GM18520 (cell line): ENCODE measurements at regions not wholly inside any gene's neighbourhood (a gene's known extent, or its start where the extent isn't known, plus 50 kb on each side); places are given as distances from the start of the nearest gene placed in this dataset.
"Not testable (repeated sequence)": the region's sequence is repeated elsewhere in the genome, so short reads cannot be mapped to it uniquely, and the experiment has no call there.

Experiments used
- ATAC-seq: cut with Tn5 transposase; IDR thresholded peaks from one replicate; pipeline ENCODE4 v1.9.1; 2021; ENCODE audit not compliant: unreplicated experiment

DNA sequence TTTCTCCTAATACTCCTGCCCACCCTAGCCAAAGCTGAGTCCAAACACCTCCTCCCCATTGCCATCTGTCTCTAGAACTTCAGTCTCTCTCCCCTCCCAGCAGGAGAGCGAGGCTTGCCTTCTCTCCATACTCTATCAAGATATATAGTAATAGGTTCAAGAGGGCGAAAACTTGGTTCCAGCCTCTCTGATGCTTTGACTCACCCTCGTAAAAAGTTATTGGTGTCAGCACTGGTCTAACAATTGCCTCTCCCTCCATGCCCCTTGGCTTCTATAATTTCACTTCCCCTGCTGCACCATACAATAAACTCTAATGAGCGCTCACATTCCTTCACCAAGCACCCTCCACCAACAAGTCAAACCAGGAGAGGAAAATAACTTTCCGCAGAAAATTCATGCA lies 797.3 kb downstream of the BCL11A start:
- no peak for ATAC-seq

GRCh38 chr2:59754011-59754735 lies 799.3 kb downstream of the BCL11A start:
- no peak for ATAC-seq

DNA sequence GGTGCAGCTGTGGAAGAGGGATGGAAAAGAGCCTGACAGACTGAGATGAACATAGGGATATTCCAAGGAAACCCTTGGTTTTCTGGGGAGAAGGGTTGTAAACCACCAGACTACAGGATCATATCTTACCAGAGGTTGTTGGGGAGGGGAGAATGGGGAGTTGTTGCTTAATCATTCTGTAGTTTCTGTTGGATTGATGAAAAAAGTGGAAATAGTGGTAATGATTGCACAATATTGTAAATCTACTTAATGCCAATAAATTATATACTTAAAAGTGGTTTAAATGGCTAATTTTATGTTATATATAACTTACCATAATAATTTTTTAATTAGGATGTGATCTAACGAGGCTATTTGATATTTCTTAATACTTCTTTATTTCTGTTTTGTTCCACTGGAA lies 800.9 kb downstream of the BCL11A start:
- ATAC-seq: no peak

- no peak for ATAC-seq
Observed at GRCh38 chr2:59752071-59752470, 801.4 kb downstream of the BCL11A start.

- ATAC-seq: not testable (repeated sequence)
Observed at GRCh38 chr2:59751214-59751613, 802.2 kb downstream of the BCL11A start.

DNA sequence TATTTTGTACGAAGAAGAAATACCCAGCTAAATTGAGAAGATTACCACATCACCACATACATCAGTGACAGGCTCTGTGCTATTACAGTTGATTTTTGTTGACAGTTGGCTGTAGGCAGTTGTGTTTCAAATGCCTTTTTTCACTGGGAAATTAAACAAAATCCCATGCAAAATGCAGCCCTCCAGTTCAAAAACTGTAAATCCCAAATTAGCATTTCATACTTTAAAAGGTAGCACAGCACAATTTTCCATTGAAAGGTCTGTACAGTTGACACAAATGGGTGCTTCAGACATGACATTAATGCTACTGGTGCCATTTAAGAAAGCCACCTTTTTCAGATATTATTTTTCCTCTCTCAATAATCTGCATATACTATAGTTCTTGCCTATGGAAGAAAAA lies 807.2 kb downstream of the BCL11A start:
- ATAC-seq: no peak

DNA sequence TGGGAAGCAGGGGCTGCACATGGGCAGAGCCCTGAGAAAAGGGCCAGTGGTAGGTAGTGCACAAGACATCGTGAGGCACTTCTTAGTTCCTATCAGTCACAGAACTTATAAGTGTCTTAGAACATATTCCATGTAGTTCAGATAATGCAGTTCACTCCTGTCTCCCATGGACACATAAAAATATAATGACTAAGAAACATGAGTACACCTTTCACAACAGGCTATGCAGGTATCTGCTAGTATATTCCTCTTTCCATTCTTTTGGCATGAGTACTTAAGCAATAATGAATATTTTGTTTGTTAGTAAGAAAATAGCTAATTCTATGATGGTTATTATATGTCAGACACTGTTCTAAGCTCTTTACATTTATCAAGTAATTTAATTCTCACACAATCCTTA lies 808.4 kb downstream of the BCL11A start:
- ATAC-seq: no peak

DNA sequence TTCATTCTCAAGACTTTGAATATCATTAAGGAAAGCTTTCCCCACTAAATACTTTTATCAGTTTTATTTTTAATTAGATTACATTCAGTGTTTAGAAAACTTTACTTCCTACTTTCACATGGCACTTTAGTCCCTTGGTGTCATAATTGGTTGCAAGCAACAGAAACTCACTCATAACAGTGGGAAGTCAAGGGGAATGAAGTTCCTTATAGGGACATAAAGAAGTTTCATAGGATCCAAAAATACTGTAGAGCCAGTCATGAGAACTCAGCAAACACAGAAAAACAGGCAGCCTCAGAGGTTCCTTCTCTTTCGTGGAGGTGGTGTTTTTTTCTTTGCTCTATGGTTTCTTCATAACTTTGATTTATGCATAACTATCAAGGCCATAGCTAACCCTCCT lies 809.0 kb downstream of the BCL11A start:
- ATAC-seq: no peak

DNA sequence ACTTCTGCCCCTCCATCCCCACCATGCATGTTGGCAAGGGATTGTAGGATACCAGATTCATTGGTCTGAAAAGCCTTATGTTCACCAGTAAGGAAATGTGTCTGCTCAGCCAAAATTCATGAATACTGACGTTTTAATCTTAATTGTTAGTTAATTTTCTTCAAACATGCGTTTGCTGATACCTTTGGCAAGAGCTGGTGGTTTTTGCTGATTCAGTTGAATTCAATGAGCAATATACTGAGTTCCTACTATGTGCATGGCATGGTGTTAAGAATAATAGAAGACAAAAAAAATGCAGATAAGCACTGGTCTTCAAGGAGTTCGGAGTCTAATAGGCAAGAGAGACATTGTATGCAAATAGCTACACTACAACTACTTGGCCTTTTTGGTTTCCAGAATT lies 811.6 kb downstream of the BCL11A start:
- no peak for ATAC-seq

DNA sequence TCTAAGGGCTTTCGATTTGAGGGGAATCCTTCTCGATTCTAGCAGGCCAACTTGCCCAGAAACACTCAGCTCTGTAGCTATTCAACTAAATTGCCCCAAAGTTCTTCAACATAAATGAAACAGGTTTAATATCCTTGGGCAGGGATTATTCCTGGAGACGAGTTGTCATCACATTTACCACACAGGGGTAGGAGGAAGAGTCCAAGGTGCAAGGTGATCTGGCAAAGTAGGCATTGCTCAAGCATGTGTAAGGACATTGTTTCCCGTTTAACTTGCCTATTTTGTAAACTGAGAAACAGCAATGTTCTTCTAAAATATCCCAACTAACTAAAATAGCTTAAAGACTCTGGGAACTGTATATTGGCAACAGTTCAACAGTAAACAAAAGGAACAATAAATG lies 814.3 kb downstream of the BCL11A start:
- no peak for ATAC-seq

GRCh38 chr2:59737299-59737698 lies 816.2 kb downstream of the BCL11A start:
- no peak for ATAC-seq

GRCh38 chr2:59734743-59735142 lies 818.7 kb downstream of the BCL11A start:
- no peak for ATAC-seq

DNA sequence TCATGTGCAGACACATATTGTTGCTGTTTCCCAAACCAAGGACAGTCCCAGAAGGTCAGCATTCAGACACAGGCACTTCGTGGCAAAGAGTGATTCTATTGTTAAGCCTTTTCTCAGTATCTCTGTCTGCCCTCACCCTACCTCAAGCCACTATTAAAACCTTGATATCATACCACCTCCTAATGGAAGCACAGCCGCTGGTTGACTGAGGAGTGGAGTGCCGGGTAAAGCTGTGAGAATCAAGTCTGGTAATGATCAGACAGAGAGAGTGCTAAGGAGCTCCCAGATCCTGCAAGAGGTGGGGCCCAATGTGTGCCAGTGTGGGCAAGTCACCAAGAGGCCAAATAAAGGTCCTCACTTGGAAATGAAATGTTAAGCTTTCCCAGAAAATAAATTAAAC lies 819.5 kb downstream of the BCL11A start:
- ATAC-seq: no peak

DNA sequence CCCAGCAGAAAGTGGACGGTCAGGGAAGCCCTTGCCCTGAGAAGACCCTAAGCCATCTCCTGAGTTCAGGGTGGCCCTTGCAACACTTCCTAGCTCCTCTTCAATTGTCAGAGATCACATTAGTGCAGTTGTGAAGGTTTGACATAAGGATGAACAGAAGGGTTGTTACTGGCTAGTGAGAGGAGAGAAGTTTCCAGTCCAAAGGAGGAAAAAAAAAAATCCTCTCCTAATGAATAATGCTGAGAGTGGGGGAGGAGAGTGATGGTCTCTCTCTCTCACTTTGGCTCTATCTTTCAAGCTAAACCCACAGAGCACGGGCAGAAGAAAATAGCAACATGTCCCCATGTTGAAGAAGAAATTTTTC lies 819.9 kb downstream of the BCL11A start:
- no peak for ATAC-seq

GRCh38 chr2:59732871-59733566 lies 820.4 kb downstream of the BCL11A start:
- ATAC-seq: no peak

DNA sequence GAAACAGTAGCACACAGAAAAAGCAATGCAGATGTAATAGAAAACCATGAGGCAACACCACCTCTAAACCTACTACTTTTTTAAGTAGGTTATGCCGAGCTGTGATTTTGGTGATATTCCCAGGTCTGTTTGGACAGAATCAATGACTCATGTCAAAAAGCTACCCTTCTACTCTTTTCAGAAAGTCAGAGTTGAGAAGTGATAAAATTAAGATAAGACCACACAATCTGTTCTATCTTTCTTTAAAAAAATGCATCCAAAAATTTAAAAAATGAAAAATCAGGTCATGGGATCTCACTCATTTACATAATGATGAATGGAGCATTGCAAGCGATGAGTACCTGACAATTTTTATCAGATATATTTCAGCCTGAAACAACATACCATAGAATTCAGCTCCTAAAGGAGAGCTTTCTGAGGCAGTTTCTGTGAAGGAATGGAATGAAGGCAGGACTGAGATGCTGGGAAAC lies 826.3 kb downstream of the BCL11A start:
- ATAC-seq: no peak

- ATAC-seq: no peak
Observed at GRCh38 chr2:59726228-59727120, 827.0 kb downstream of the BCL11A start.

DNA sequence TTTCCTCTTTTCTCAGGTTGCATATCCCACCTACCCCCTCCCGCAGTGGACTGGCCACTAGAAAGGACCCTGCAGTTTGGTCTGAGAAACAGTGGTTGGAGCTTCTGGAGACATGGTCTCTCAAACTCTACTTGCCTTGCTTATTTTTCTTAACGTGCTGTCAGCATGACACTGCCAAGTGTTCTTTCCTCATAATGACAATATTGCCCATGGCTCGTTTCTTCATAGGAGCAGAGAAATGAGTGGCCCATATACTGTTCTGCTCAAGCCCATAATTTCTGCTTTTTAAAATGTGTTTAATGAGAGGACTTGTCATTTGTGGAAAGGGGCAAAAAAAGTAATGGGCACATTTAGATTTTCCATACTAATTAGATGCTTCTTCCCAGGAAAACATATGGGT lies 828.7 kb downstream of the BCL11A start:
- no peak for ATAC-seq

GRCh38 chr2:59720296-59720866 lies 833.1 kb downstream of the BCL11A start:
- ATAC-seq: no peak

DNA sequence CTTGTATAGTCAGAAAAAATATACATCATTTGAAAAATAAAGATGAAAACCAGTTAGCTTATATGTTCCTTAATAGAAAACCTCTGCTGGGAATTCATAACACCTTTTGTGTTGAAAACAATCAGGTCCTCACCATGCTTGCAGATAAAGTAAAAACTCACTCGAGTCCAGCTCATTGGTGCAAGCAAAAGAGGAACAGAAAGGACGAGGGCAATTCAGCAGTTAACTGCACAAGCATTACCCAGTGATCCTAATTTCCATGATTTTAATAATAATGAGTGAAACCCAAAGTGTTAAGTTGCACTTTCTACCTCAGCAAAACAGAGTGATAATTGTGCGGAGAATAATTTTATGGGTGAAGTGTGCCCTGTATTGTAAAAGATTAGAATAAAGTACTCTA lies 839.9 kb downstream of the BCL11A start:
- ATAC-seq: no peak

DNA sequence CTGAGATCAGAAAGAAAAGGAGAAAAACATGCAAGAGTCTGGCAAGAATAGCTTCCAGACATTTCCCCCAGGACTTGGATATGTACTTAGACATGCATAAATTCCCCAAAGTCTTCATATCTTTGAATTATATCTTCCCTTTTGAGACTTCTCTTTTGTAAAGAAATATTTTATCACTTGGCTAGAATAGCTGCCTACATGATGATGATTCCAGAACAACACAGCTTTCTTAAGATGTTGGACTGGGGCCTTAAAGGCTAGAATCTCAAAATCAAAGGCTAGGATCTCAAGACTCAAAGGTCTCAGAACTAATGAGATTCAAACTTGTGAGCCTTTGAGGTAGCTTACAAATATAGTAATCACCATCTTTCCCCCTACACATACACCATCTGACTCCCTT lies 842.3 kb downstream of the BCL11A start:
- no peak for ATAC-seq
